Endothelial cell of umbilical vein (primary cell): ENCODE measurements at regions not wholly inside any gene's neighbourhood (a gene's known extent, or its start where the extent isn't known, plus 50 kb on each side); places are given as distances from the start of the nearest gene placed in this dataset.

Experiments used
- BruUV-seq: library from RNA; stranded (reverse); fragments of 400-500 nt; replicated peaks from 2 replicates; lab custom pipeline; 2021; lab: Mats Ljungman, UMichigan
- CTCF ChIA-PET: fragments of 300-600, 350-600 bp; sonication (Branson Sonifier 250); formaldehyde crosslinking; loops from one replicate; lab custom pipeline; 2021; ENCODE audit warnings: antibody characterized with exemption, inconsistent platforms; lab: Charles Lee
- POLR2A ChIA-PET: fragments of 300-600, 350-600 bp; sonication (Branson Sonifier 250); formaldehyde crosslinking; loops from one replicate; lab custom pipeline; 2021; ENCODE audit warnings: antibody characterized with exemption, inconsistent platforms; lab: Charles Lee
- DNase-seq: peaks from one replicate; pipeline ENCODE4 v3.0.0-alpha.2; 2011; ENCODE audit warnings: low read depth, low spot score
- FAIRE-seq: peaks from 2 replicates; lab custom pipeline; 2011; peaks lifted over from hg19 to GRCh38; lab: Jason Lieb, UNC
- H2AFZ ChIP-seq: 2 replicates; pipeline ENCODE4 v1.6.0; 2012; ENCODE audit warnings: low read depth, low read length, control low read depth, inconsistent platforms
- H3K27ac ChIP-seq: 2 replicates; pipeline ENCODE4 v1.5.1; 2011; ENCODE audit warnings: low read depth, mild to moderate bottlenecking, control low read depth, low read length, moderate library complexity; ENCODE audit not compliant: insufficient read depth
- H3K27me3 ChIP-seq, 2 experiments: 2 replicates each; pipeline versions ENCODE4 v1.6.0 to v1.6.1; 2011; ENCODE audit warnings: low read length in 2 of 2, mixed read lengths in 1 of 2; ENCODE audit not compliant: control insufficient read depth in 2 of 2, insufficient read depth in 2 of 2
- H3K36me3 ChIP-seq, 2 experiments: 2 replicates in 1 of 2; 3 replicates in 1 of 2; pipeline ENCODE4 v1.5.1; 2011; ENCODE audit warnings: low read length in 2 of 2, mild to moderate bottlenecking in 1 of 2, moderate library complexity in 1 of 2; ENCODE audit not compliant: control insufficient read depth in 2 of 2, insufficient read depth in 2 of 2; ENCODE audit errors: extremely low read depth in 1 of 2
- H3K4me1 ChIP-seq: 3 replicates; pipeline ENCODE4 v1.5.1; 2011; ENCODE audit warnings: mild to moderate bottlenecking, low read length; ENCODE audit not compliant: control insufficient read depth, insufficient read depth; ENCODE audit errors: extremely low read depth
- H3K4me2 ChIP-seq: 2 replicates; pipeline ENCODE4 v1.6.1; 2011; ENCODE audit warnings: low read length, control low read depth, mixed read lengths; ENCODE audit not compliant: insufficient read depth
- H3K4me3 ChIP-seq, 3 experiments: fragments of 200-600 bp in 1 of 3; sonication (generic), shearing (Covaris generic) in 1 of 3; replicated peaks in 1 of 3; 2 replicates each; pipeline ENCODE4 v1.5.1; 2011 to 2016; ENCODE audit warnings: control low read depth in 3 of 3, low read length in 3 of 3, mild to moderate bottlenecking in 2 of 3, inconsistent platforms in 1 of 3, low read depth in 1 of 3, moderate library complexity in 1 of 3; ENCODE audit not compliant: insufficient read depth in 1 of 3
- H3K79me2 ChIP-seq: 2 replicates; pipeline ENCODE4 v1.6.0; 2012; ENCODE audit warnings: low read length, inconsistent platforms; ENCODE audit not compliant: control insufficient read depth, insufficient read depth
- H3K9ac ChIP-seq: replicated peaks from 2 replicates; pipeline ENCODE3; 2011; ENCODE audit warnings: low read length, control low read depth; ENCODE audit not compliant: insufficient read depth; ENCODE audit errors: extremely low read depth
- H3K9me1 ChIP-seq: replicated peaks from 3 replicates; pipeline ENCODE4 v1.6.0; 2011; ENCODE audit warnings: mild to moderate bottlenecking, low read length; ENCODE audit not compliant: control insufficient read depth, insufficient read depth; ENCODE audit errors: extremely low read depth
- H3K9me3 ChIP-seq: replicated peaks from 2 replicates; pipeline ENCODE4 v1.5.1; 2012; ENCODE audit warnings: low read length, inconsistent platforms; ENCODE audit not compliant: control insufficient read depth, insufficient read depth
- H4K20me1 ChIP-seq: replicated peaks from 2 replicates; pipeline ENCODE3; 2011; ENCODE audit warnings: mild to moderate bottlenecking, low read length; ENCODE audit not compliant: control insufficient read depth, insufficient read depth; ENCODE audit errors: extremely low read depth
- CTCF ChIP-seq, 2 donors: IDR thresholded peaks; 1 replicate in 1 of 2; 2 replicates in 1 of 2; pipeline ENCODE4 v1.5.1; 2011; ENCODE audit warnings: low read length in 2 of 2, mild to moderate bottlenecking in 2 of 2, moderate library complexity in 2 of 2, control low read depth in 1 of 2, inconsistent platforms in 1 of 2, low read depth in 1 of 2; ENCODE audit not compliant: insufficient read depth in 1 of 2; ENCODE audit errors: extremely low read depth in 1 of 2
- EZH2 ChIP-seq: IDR thresholded peaks from 2 replicates; pipeline ENCODE4 v1.6.1; 2012; ENCODE audit warnings: borderline replicate concordance, low read depth, mild to moderate bottlenecking, moderate library complexity, low read length, inconsistent platforms; ENCODE audit not compliant: severe bottlenecking
- FOS ChIP-seq: IDR thresholded peaks from 2 replicates; pipeline ENCODE4 v1.6.1; 2011; ENCODE audit warnings: mild to moderate bottlenecking, low read length, moderate library complexity, borderline replicate concordance; ENCODE audit not compliant: insufficient read depth
- GATA2 ChIP-seq: IDR thresholded peaks from 2 replicates; pipeline ENCODE4 v1.7.0; 2011; ENCODE audit warnings: low read depth, mild to moderate bottlenecking, moderate library complexity, mixed read lengths, low read length; ENCODE audit not compliant: insufficient read length, insufficient read depth
- JUN ChIP-seq: IDR thresholded peaks from 2 replicates; pipeline ENCODE4 v1.6.1; 2011; ENCODE audit warnings: borderline replicate concordance, low read depth; ENCODE audit not compliant: insufficient read length, insufficient read depth
- MAX ChIP-seq: IDR thresholded peaks from 2 replicates; pipeline ENCODE4 v1.6.1; 2011; ENCODE audit not compliant: insufficient read depth, insufficient read length
- MYC ChIP-seq: IDR thresholded peaks from one replicate; pipeline ENCODE4 v1.6.1; 2011; ENCODE audit warnings: mild to moderate bottlenecking, low read depth, low read length
- POLR2A ChIP-seq: IDR thresholded peaks from 2 replicates; pipeline ENCODE4 v1.6.1; 2012; ENCODE audit warnings: low read depth, mild to moderate bottlenecking, control low read depth, low read length
- POLR2AphosphoS5 ChIP-seq: IDR thresholded peaks from 2 replicates; pipeline ENCODE4 v1.6.1; 2012; ENCODE audit warnings: low read depth, mild to moderate bottlenecking, control low read depth, low read length, moderate library complexity; ENCODE audit not compliant: insufficient read depth
- dilution Hi-C: fragments of 300-500 bp; cut with MboI; formaldehyde crosslinking; loops from one replicate; pipeline ENCODE4 v1.15.0; 2019; ENCODE audit warnings: low sequenced_read_pairs; ENCODE audit not compliant: extremely low pct_ligation_motif_present
- intact Hi-C: fragments of 100-400 bp; cut with micrococcal nuclease; formaldehyde crosslinking; loops from one replicate; pipeline ENCODE4 v1.10.0; 2022

GRCh38 chr2:53188851-53189510 is 578.6 kb upstream of the CHAC2 start:
- POLR2A ChIA-PET: no interaction called here
- H3K9me3 ChIP-seq: no peaks in the 10 kb centered on the region
- no peaks in the 10 kb centered on the region for H3K36me3 ChIP-seq
- H3K27ac ChIP-seq: no peak overlapping the region
- H3K9me1 ChIP-seq: no peaks in the 10 kb centered on the region
- no peaks in the 10 kb centered on the region for H4K20me1 ChIP-seq
- dilution Hi-C loops: no loop called here
- BruUV-seq: no TSS peak
- no peak overlapping the region for H3K4me2 ChIP-seq
- intact Hi-C loops: no loop called here
- no peak for FAIRE-seq
- TF ChIP-seq EZH2 (no peak), MAX (no peak), POLR2A (no peak), GATA2 (no peak), POLR2AphosphoS5 (no peak), JUN (no peak), FOS (no peak), CTCF (IDR thresholded peaks at IDR 0.05; ENCODE audit: extremely low read depth in 1 of 2, insufficient read depth in 1 of 2, low read depth in 1 of 2, low read length in 2 of 2) (no peak), MYC (no peak)
- no peaks in the 10 kb centered on the region for H3K79me2 ChIP-seq
- DNase-seq: no peak
- H3K27me3 ChIP-seq: no peaks in the 10 kb centered on the region
- CTCF ChIA-PET: no interaction called here
- no peak overlapping the region for H2AFZ ChIP-seq
- H3K4me1 ChIP-seq: no peaks in the 10 kb centered on the region
- no peak overlapping the region for H3K9ac ChIP-seq
- no peak overlapping the region for H3K4me3 ChIP-seq
